ENCODE measurements at regions not wholly inside any gene's neighbourhood (a gene's known extent, or its start where the extent isn't known, plus 50 kb on each side); places are given as distances from the start of the nearest gene placed in this dataset.

- H3K36me3 ChIP-seq (ENCODE audit: control insufficient read depth, insufficient read depth, low read length): no peaks in the 10 kb centered on the region
- H3K27ac ChIP-seq (ENCODE audit: low read depth, low read length): no peak overlapping the region
- H3K9ac ChIP-seq (ENCODE audit: low read length): no peak overlapping the region
- no peaks in the 10 kb centered on the region; the same call in 1 of the 2 replicates for H3K27me3 ChIP-seq (ENCODE audit: control insufficient read depth, insufficient read depth, low read length)
- no peaks in the 10 kb centered on the region for H3K4me1 ChIP-seq (ENCODE audit: control insufficient read depth, insufficient read depth, low read length)
- H3K4me3 ChIP-seq (ENCODE audit: low read depth, low read length): no peak overlapping the region
- no peaks in the 10 kb centered on the region for H3K9me3 ChIP-seq (ENCODE audit: control insufficient read depth, insufficient read depth, low read depth, low read length)
These were observed 216.7 kb upstream of the RNF32 start for GRCh38 chr7:156423876-156424275.

DNA sequence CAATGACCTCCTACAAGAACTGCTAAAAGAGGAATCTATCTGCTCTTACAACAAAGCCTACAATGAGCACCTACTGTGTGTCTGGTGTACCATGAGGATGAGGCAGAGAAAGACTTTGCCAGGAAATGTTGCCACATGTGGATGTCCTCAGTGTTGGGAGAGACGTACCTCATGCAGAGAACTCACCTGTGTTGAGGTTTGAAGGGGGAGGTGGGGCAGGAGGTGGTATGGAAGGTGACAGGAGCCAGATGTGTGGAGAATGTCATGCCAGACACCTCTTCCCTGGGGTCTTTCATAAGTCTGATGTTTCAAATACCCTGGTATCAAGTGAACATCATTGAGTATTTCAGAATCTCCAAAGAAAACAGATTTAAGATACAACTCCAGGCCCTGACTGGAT is 220.1 kb upstream of the RNF32 start:
- no peaks in the 10 kb centered on the region for H3K36me3 ChIP-seq (ENCODE audit: control insufficient read depth, insufficient read depth, low read length)
- no peak overlapping the region for H3K9ac ChIP-seq (ENCODE audit: low read length)
- no peaks in the 10 kb centered on the region for H3K4me1 ChIP-seq (ENCODE audit: control insufficient read depth, insufficient read depth, low read length)
- no peaks in the 10 kb centered on the region for H3K27me3 ChIP-seq (ENCODE audit: control insufficient read depth, insufficient read depth, low read length)
- no peaks in the 10 kb centered on the region for H3K9me3 ChIP-seq (ENCODE audit: control insufficient read depth, insufficient read depth, low read depth, low read length)
- H3K4me3 ChIP-seq (ENCODE audit: low read depth, low read length): no peak overlapping the region
- no peak overlapping the region for H3K27ac ChIP-seq (ENCODE audit: low read depth, low read length)

GRCh38 chr7:156419782-156420181 is 220.8 kb upstream of the RNF32 start:
- H3K9me3 ChIP-seq (ENCODE audit: control insufficient read depth, insufficient read depth, low read depth, low read length): no peaks in the 10 kb centered on the region
- no peak overlapping the region for H3K27ac ChIP-seq (ENCODE audit: low read depth, low read length)
- no peaks in the 10 kb centered on the region for H3K27me3 ChIP-seq (ENCODE audit: control insufficient read depth, insufficient read depth, low read length)
- no peaks in the 10 kb centered on the region for H3K4me1 ChIP-seq (ENCODE audit: control insufficient read depth, insufficient read depth, low read length)
- no peaks in the 10 kb centered on the region for H3K36me3 ChIP-seq (ENCODE audit: control insufficient read depth, insufficient read depth, low read length)
- no peak overlapping the region for H3K4me3 ChIP-seq (ENCODE audit: low read depth, low read length)
- no peak overlapping the region for H3K9ac ChIP-seq (ENCODE audit: low read length)

DNA sequence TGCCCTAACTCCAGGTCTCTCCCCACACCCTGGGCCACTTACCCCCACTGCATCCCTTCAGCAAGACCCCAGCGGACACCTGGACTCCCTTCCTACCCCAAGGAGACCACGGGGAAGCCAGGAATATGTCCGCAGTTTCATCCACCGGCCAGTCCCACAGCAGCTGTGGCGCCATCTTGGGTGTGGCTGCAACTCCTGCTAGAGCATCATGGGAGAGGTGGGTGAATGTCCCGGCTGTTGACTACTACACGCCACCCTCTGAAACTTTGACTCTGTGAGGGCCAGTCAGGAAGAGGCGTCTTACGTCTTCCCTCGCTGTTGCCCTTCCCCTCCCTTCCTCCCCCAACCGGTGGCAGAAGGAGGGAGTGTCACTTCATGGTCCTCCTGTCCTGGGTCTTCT is 238.3 kb upstream of the RNF32 start:
- Histone ChIP-seq H3K9me3 (ENCODE audit: control insufficient read depth, insufficient read depth, low read depth, low read length) (no peaks in the 10 kb centered on the region), H3K36me3 (ENCODE audit: control insufficient read depth, insufficient read depth, low read length) (no peaks in the 10 kb centered on the region), H3K27me3 (ENCODE audit: control insufficient read depth, insufficient read depth, low read length) (no peaks in the 10 kb centered on the region), H3K4me1 (ENCODE audit: control insufficient read depth, insufficient read depth, low read length) (no peaks in the 10 kb centered on the region), H3K27ac (ENCODE audit: low read depth, low read length) (no peak overlapping the region), H3K9ac (ENCODE audit: low read length) (no peak overlapping the region), H3K4me3 (ENCODE audit: low read depth, low read length) (no peak overlapping the region)

- H3K27ac ChIP-seq (ENCODE audit: low read depth, low read length): no peak overlapping the region
- H3K4me1 ChIP-seq (ENCODE audit: control insufficient read depth, insufficient read depth, low read length): no peaks in the 10 kb centered on the region
- H3K4me3 ChIP-seq (ENCODE audit: low read depth, low read length): no peak overlapping the region
- no peaks in the 10 kb centered on the region for H3K36me3 ChIP-seq (ENCODE audit: control insufficient read depth, insufficient read depth, low read length)
- no peak overlapping the region for H3K9ac ChIP-seq (ENCODE audit: low read length)
- no peaks in the 10 kb centered on the region for H3K27me3 ChIP-seq (ENCODE audit: control insufficient read depth, insufficient read depth, low read length)
- no peaks in the 10 kb centered on the region for H3K9me3 ChIP-seq (ENCODE audit: control insufficient read depth, insufficient read depth, low read depth, low read length)
These were observed 239.0 kb upstream of the RNF32 start for GRCh38 chr7:156401617-156402016.

DNA sequence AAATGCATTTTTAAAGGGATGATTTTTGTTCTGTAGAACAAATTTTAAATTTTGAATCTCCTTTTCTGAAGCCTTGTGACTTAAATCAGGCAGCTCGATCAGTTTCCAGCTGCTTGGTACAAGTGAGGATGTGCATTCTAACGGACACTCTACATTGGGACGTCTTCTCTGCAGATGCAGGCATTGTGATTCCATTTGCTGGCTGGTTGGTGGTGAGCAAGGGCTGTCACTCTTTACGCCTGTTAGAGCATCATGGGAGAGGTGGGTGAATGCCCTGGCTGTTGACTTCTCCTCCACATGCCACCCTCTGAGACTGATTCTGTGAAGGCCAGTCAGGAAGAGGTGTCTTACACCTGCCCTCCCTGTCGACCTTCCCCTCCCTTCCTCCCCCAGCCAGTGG is 240.5 kb upstream of the RNF32 start:
- Histone ChIP-seq H3K36me3 (ENCODE audit: control insufficient read depth, insufficient read depth, low read length) (no peaks in the 10 kb centered on the region), H3K27me3 (ENCODE audit: control insufficient read depth, insufficient read depth, low read length) (no peaks in the 10 kb centered on the region), H3K4me1 (ENCODE audit: control insufficient read depth, insufficient read depth, low read length) (no peaks in the 10 kb centered on the region), H3K9ac (ENCODE audit: low read length) (no peak overlapping the region), H3K9me3 (ENCODE audit: control insufficient read depth, insufficient read depth, low read depth, low read length) (no peaks in the 10 kb centered on the region), H3K4me3 (ENCODE audit: low read depth, low read length) (no peak overlapping the region), H3K27ac (ENCODE audit: low read depth, low read length) (no peak overlapping the region)

- Histone ChIP-seq H3K9me3 (ENCODE audit: control insufficient read depth, insufficient read depth, low read depth, low read length) (no peaks in the 10 kb centered on the region), H3K9ac (ENCODE audit: low read length) (no peak overlapping the region), H3K27ac (ENCODE audit: low read depth, low read length) (no peak overlapping the region), H3K27me3 (ENCODE audit: control insufficient read depth, insufficient read depth, low read length) (no peaks in the 10 kb centered on the region; the same call in 1 of the 2 replicates), H3K36me3 (ENCODE audit: control insufficient read depth, insufficient read depth, low read length) (no peaks in the 10 kb centered on the region), H3K4me1 (ENCODE audit: control insufficient read depth, insufficient read depth, low read length) (no peaks in the 10 kb centered on the region), H3K4me3 (ENCODE audit: low read depth, low read length) (no peak overlapping the region)
These were observed 243.3 kb upstream of the RNF32 start for GRCh38 chr7:156397249-156397648.

DNA sequence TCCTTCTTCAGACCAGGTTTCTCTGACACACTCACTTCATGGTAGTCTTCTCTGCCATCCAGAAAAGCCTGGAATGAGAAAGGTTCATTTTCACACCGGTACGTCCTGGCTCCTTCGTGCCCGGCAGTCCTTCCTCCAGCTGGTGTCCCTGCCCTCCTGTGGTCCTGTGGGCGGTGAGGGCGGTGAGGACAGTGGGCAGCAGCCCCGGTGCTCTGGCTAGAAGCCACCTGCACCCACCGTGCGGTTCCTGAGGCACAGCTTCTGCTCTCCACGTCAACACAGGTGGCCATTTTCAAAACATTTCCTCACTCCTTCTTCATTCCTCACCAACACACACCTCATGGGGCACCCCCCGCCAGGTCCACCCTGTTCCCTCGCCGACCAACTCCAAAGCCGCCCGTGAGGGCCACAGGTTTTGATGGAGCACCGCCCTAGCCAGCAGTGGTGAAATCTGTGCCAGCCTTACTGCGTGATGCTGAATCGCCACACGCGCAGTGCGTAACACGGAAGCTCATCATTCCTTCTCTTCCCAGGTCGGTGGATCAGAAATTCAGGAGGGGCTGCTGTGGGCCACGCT is 251.4 kb upstream of the RNF32 start:
- no peak overlapping the region for H3K27ac ChIP-seq (ENCODE audit: low read depth, low read length)
- H3K9ac ChIP-seq (ENCODE audit: low read length): no peak overlapping the region
- no peaks in the 10 kb centered on the region for H3K4me1 ChIP-seq (ENCODE audit: control insufficient read depth, insufficient read depth, low read length)
- no peaks in the 10 kb centered on the region for H3K9me3 ChIP-seq (ENCODE audit: control insufficient read depth, insufficient read depth, low read depth, low read length)
- H3K4me3 ChIP-seq (ENCODE audit: low read depth, low read length): no peak overlapping the region
- H3K36me3 ChIP-seq (ENCODE audit: control insufficient read depth, insufficient read depth, low read length): no peaks in the 10 kb centered on the region
- H3K27me3 ChIP-seq (ENCODE audit: control insufficient read depth, insufficient read depth, low read length): peaks cover 2% of the 10 kb centered on the region; the same call in 1 of the 2 replicates

GRCh38 chr7:156386097-156386496 is 254.5 kb upstream of the RNF32 start:
- Histone ChIP-seq H3K36me3 (ENCODE audit: control insufficient read depth, insufficient read depth, low read length) (no peaks in the 10 kb centered on the region), H3K4me3 (ENCODE audit: low read depth, low read length) (no peak overlapping the region), H3K9me3 (ENCODE audit: control insufficient read depth, insufficient read depth, low read depth, low read length) (no peaks in the 10 kb centered on the region), H3K27me3 (ENCODE audit: control insufficient read depth, insufficient read depth, low read length) (no peaks in the 10 kb centered on the region; the same call in 1 of the 2 replicates), H3K9ac (ENCODE audit: low read length) (no peak overlapping the region), H3K4me1 (ENCODE audit: control insufficient read depth, insufficient read depth, low read length) (no peaks in the 10 kb centered on the region), H3K27ac (ENCODE audit: low read depth, low read length) (no peak overlapping the region)

DNA sequence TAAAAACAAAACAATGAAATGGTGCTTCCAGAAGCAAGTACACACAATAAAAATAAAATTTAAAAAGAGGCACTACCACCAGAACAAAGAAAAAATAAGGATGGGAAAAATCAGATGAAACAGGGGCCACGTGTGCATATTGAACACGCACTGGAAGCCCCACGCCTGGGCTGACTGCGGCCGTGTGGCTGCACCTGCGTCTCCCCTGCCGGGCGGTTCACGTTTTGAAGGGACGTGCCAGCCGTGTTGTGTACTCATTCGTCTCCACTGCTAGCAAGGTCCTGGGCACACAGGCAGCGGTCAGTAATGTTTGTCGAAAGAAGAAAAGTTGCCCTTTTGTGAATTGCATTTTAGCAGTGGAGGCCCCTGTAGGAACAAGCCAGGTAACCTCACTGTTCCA is 255.9 kb upstream of the RNF32 start:
- no peak overlapping the region for H3K4me3 ChIP-seq (ENCODE audit: low read depth, low read length)
- no peaks in the 10 kb centered on the region for H3K4me1 ChIP-seq (ENCODE audit: control insufficient read depth, insufficient read depth, low read length)
- H3K9ac ChIP-seq (ENCODE audit: low read length): no peak overlapping the region
- no peaks in the 10 kb centered on the region for H3K36me3 ChIP-seq (ENCODE audit: control insufficient read depth, insufficient read depth, low read length)
- no peak overlapping the region for H3K27ac ChIP-seq (ENCODE audit: low read depth, low read length)
- no peaks in the 10 kb centered on the region; the same call in 1 of the 2 replicates for H3K27me3 ChIP-seq (ENCODE audit: control insufficient read depth, insufficient read depth, low read length)
- no peaks in the 10 kb centered on the region for H3K9me3 ChIP-seq (ENCODE audit: control insufficient read depth, insufficient read depth, low read depth, low read length)

DNA sequence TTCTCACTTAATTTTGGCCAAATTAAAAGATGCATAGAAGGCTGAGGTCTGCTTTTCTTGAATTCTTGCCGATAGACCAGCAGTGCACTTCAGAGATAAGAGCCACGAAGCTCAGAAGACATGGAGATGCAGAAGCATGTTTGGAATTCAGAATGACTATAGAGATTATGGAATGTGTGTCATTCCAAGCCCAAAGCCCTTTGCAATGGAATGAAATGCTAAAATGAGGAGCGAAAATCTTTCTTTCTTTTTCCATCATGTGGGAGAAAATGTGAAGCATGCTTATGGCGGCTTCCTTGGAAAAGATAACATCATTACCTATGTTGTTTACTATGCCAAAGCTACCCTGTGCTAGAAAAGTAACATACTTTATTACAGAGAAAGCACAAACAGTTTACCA is 257.0 kb upstream of the RNF32 start:
- H3K27me3 ChIP-seq (ENCODE audit: control insufficient read depth, insufficient read depth, low read length): no peaks in the 10 kb centered on the region; the same call in 1 of the 2 replicates
- H3K4me3 ChIP-seq (ENCODE audit: low read depth, low read length): no peak overlapping the region
- H3K36me3 ChIP-seq (ENCODE audit: control insufficient read depth, insufficient read depth, low read length): no peaks in the 10 kb centered on the region
- H3K27ac ChIP-seq (ENCODE audit: low read depth, low read length): no peak overlapping the region
- no peak overlapping the region for H3K9ac ChIP-seq (ENCODE audit: low read length)
- no peaks in the 10 kb centered on the region for H3K4me1 ChIP-seq (ENCODE audit: control insufficient read depth, insufficient read depth, low read length)
- no peaks in the 10 kb centered on the region for H3K9me3 ChIP-seq (ENCODE audit: control insufficient read depth, insufficient read depth, low read depth, low read length)

DNA sequence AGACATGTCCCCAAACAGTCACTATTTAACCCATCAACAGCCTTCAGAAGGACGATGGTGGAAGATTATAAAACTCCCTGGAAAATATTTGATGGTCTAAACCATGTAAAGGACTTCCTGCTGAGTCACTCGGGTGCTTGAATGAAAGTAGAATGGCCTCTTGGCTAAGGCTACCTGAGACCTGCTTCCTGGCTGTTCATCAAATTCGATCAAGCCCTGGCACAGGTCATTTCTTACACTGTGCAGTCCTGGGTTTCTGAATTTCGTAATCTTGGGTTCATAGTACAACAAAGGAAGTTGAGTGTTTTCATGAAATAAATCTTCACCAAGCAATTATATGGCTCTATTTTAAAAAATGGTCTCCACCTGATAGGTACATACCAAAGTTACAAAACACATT is 260.3 kb upstream of the RNF32 start:
- Histone ChIP-seq H3K4me3 (ENCODE audit: low read depth, low read length) (no peak overlapping the region), H3K9ac (ENCODE audit: low read length) (no peak overlapping the region), H3K9me3 (ENCODE audit: control insufficient read depth, insufficient read depth, low read depth, low read length) (no peaks in the 10 kb centered on the region), H3K27ac (ENCODE audit: low read depth, low read length) (no peak overlapping the region), H3K27me3 (ENCODE audit: control insufficient read depth, insufficient read depth, low read length) (no peaks in the 10 kb centered on the region; the same call in 1 of the 2 replicates), H3K4me1 (ENCODE audit: control insufficient read depth, insufficient read depth, low read length) (no peaks in the 10 kb centered on the region), H3K36me3 (ENCODE audit: control insufficient read depth, insufficient read depth, low read length) (no peaks in the 10 kb centered on the region)

All from HUES6 (cell line).